OCI-LY7 (cell line): ENCODE measurements at regions not wholly inside any gene's neighbourhood (a gene's known extent, or its start where the extent isn't known, plus 50 kb on each side); places are given as distances from the start of the nearest gene placed in this dataset.

Source experiments
- BruUV-seq: library from RNA; stranded (reverse); fragments of 400-500 nt; replicated peaks from 2 replicates; lab custom pipeline; 2021; lab: Mats Ljungman, UMichigan
- CTCF ChIA-PET: fragments of 300-600 bp; sonication (Branson Sonifier 250); formaldehyde crosslinking; loops from one replicate; lab custom pipeline; 2022; ENCODE audit warnings: antibody characterized with exemption; ENCODE audit not compliant: unreplicated experiment; lab: Charles Lee
- POLR2A ChIA-PET: fragments of 300-600 bp; sonication (Branson Sonifier 250); formaldehyde crosslinking; loops from one replicate; lab custom pipeline; 2022; ENCODE audit warnings: antibody characterized with exemption; lab: Charles Lee
- DNase-seq: peaks from one replicate; pipeline ENCODE4 v3.0.0-alpha.2; 2015; ENCODE audit warnings: low spot score
- H2AFZ ChIP-seq: fragments of 200-600 bp; sonication (generic), shearing (Covaris generic); 2 replicates; pipeline ENCODE4 v1.6.1; 2014; ENCODE audit warnings: mild to moderate bottlenecking, antibody characterized with exemption, low read length, moderate library complexity
- H3K27ac ChIP-seq: fragments of 200-600 bp; sonication (generic); 2 replicates; pipeline ENCODE4 v1.5.1; 2014; ENCODE audit warnings: mixed run types, low read depth, mild to moderate bottlenecking, moderate library complexity, low read length, inconsistent platforms; ENCODE audit not compliant: poor library complexity, severe bottlenecking
- H3K36me3 ChIP-seq: fragments of 200-600 bp; sonication (generic); 2 replicates; pipeline ENCODE4 v1.6.1; 2014; ENCODE audit warnings: mild to moderate bottlenecking, antibody characterized with exemption, low read length, moderate library complexity, mixed read lengths; ENCODE audit not compliant: insufficient read depth
- H3K4me1 ChIP-seq: fragments of 200-600 bp; sonication (generic); 2 replicates; pipeline ENCODE4 v1.5.1; 2014; ENCODE audit warnings: mild to moderate bottlenecking, low read length; ENCODE audit not compliant: insufficient read depth, poor library complexity, severe bottlenecking
- H3K4me2 ChIP-seq: fragments of 200-600 bp; sonication (generic); 2 replicates; pipeline ENCODE4 v1.6.1; 2014; ENCODE audit warnings: mild to moderate bottlenecking, low read length
- H3K4me3 ChIP-seq: fragments of 200-600 bp; sonication (generic); 2 replicates; pipeline ENCODE4 v1.5.1; 2014; ENCODE audit warnings: mild to moderate bottlenecking, low read depth, low read length; ENCODE audit not compliant: poor library complexity, severe bottlenecking
- H3K79me2 ChIP-seq: fragments of 200-600 bp; sonication (generic); 2 replicates; pipeline ENCODE4 v1.6.1; 2016; ENCODE audit warnings: low read depth, mild to moderate bottlenecking, low read length, moderate library complexity, mixed read lengths; ENCODE audit not compliant: insufficient read depth
- H3K9me2 ChIP-seq: fragments of 200-600 bp; sonication (generic); 2 replicates; pipeline ENCODE4 v1.6.1; 2016; ENCODE audit warnings: mild to moderate bottlenecking, low read length, mixed read lengths; ENCODE audit not compliant: insufficient read depth
- H3K9me3 ChIP-seq: fragments of 200-600 bp; sonication (generic); 2 replicates; pipeline ENCODE4 v1.6.1; 2014; ENCODE audit warnings: mild to moderate bottlenecking, mixed run types, low read length, mixed read lengths
- H4K20me1 ChIP-seq: fragments of 200-600 bp; sonication (generic); 2 replicates; pipeline ENCODE4 v1.6.1; 2014; ENCODE audit warnings: mild to moderate bottlenecking, antibody characterized with exemption, low read length, moderate library complexity, mixed read lengths; ENCODE audit not compliant: insufficient read depth
- CTCF ChIP-seq: fragments of 200-600 bp; sonication (generic); conservative IDR thresholded peaks from 2 replicates; pipeline ENCODE4 v1.5.1; 2014; ENCODE audit warnings: mild to moderate bottlenecking, antibody characterized with exemption, low read length, moderate library complexity, mixed read lengths
- EZH2phosphoT487 ChIP-seq: fragments of 200-600 bp; sonication (generic); IDR thresholded peaks from 2 replicates; pipeline ENCODE4 v1.6.1; 2018; ENCODE audit warnings: low read depth, borderline replicate concordance, mild to moderate bottlenecking, mixed run types, antibody characterized with exemption, low read length, moderate library complexity, mixed read lengths
- intact Hi-C: fragments of 100-400 bp; cut with micrococcal nuclease; formaldehyde crosslinking; loops from one replicate; pipeline ENCODE4 v1.10.0; 2022; ENCODE audit not compliant: unreplicated experiment

GRCh38 chr2:239807568-239807967 is 217.6 kb downstream of the NDUFA10 start:
- H3K4me3 ChIP-seq: no peak overlapping the region
- no peaks in the 10 kb centered on the region for H4K20me1 ChIP-seq
- no peak for DNase-seq
- H3K4me1 ChIP-seq: no peaks in the 10 kb centered on the region
- BruUV-seq: no TSS peak
- H3K27ac ChIP-seq: no peak overlapping the region
- no peak overlapping the region for H3K4me2 ChIP-seq
- H2AFZ ChIP-seq: no peak overlapping the region
- intact Hi-C loops: no loop called here
- no peaks in the 10 kb centered on the region for H3K79me2 ChIP-seq
- TF ChIP-seq EZH2phosphoT487 (no peak), CTCF (no peak)
- H3K9me2 ChIP-seq: no peaks in the 10 kb centered on the region
- CTCF ChIA-PET: no interaction called here
- H3K36me3 ChIP-seq: no peaks in the 10 kb centered on the region
- H3K9me3 ChIP-seq: no peaks in the 10 kb centered on the region
- POLR2A ChIA-PET: no interaction called here

- Histone ChIP-seq H3K9me3 (no peaks in the 10 kb centered on the region), H3K79me2 (no peaks in the 10 kb centered on the region), H3K4me3 (no peak overlapping the region), H3K4me1 (no peaks in the 10 kb centered on the region), H3K4me2 (no peak overlapping the region), H3K27ac (no peak overlapping the region), H4K20me1 (no peaks in the 10 kb centered on the region), H2AFZ (no peak overlapping the region), H3K36me3 (no peaks in the 10 kb centered on the region), H3K9me2 (no peaks in the 10 kb centered on the region)
- BruUV-seq: no TSS peak
- DNase-seq: no peak
- CTCF ChIA-PET: no interaction called here
- no peak for TF ChIP-seq EZH2phosphoT487
- TF ChIP-seq CTCF: no peak
- intact Hi-C loops: no loop called here
- POLR2A ChIA-PET: no interaction called here
Measured at GRCh38 chr2:239806758-239807434, 218.2 kb downstream of the NDUFA10 start.

GRCh38 chr2:239806276-239806675 is 218.9 kb downstream of the NDUFA10 start:
- Histone ChIP-seq H2AFZ (no peak overlapping the region), H3K4me1 (no peaks in the 10 kb centered on the region), H4K20me1 (no peaks in the 10 kb centered on the region), H3K4me2 (no peak overlapping the region), H3K36me3 (no peaks in the 10 kb centered on the region), H3K9me2 (no peaks in the 10 kb centered on the region), H3K4me3 (no peak overlapping the region), H3K9me3 (no peaks in the 10 kb centered on the region), H3K79me2 (no peaks in the 10 kb centered on the region), H3K27ac (no peak overlapping the region)
- intact Hi-C loops: no loop called here
- POLR2A ChIA-PET: no interaction called here
- BruUV-seq: no TSS peak
- TF ChIP-seq CTCF: no peak
- no peak for TF ChIP-seq EZH2phosphoT487
- CTCF ChIA-PET: no interaction called here
- DNase-seq: no peak
